HepG2 (cell line): ENCODE measurements at regions not wholly inside any gene's neighbourhood (a gene's known extent, or its start where the extent isn't known, plus 50 kb on each side); places are given as distances from the start of the nearest gene placed in this dataset.

Experiments
- ATAC-seq: fragments of 200-7000 bp; cut with Tn5 transposase; 3 replicates; pipeline ENCODE4 v1.9.1; 2020; ENCODE audit warnings: mild to moderate bottlenecking, moderate library complexity
- BruUV-seq: library from RNA; stranded (reverse); fragments of 400-500 nt; replicated peaks from 2 replicates; lab custom pipeline; 2021; lab: Mats Ljungman, UMichigan
- CTCF ChIA-PET: fragments of 300-600 bp; formaldehyde crosslinking; extraction: SDS; loops from one replicate; lab custom pipeline; 2021; ENCODE audit warnings: low total read pairs, inconsistent platforms, low intra/inter-chr PET ratio; lab: Yijun Ruan, JAX
- POLR2A ChIA-PET: fragments of 350-600 bp; sonication (Branson Sonifier 250); formaldehyde crosslinking; loops from one replicate; lab custom pipeline; 2020; ENCODE audit warnings: antibody characterized with exemption, inconsistent platforms; lab: Yijun Ruan, JAX
- DNase-seq: peaks from one replicate; pipeline ENCODE4 v3.0.0-alpha.2; 2015; ENCODE audit warnings: low spot score
- FAIRE-seq: peaks from 3 replicates; lab custom pipeline; 2011; peaks lifted over from hg19 to GRCh38; lab: Jason Lieb, UNC
- H2AFZ ChIP-seq: one replicate; pipeline ENCODE4 v1.6.1; 2011; ENCODE audit warnings: low read length, inconsistent platforms
- H3K27ac ChIP-seq: fragments of 300-600 bp; 3 replicates; pipeline ENCODE4 v1.8.0; 2011; ENCODE audit warnings: mixed run types, mild to moderate bottlenecking, mixed read lengths, low read length, inconsistent platforms; ENCODE audit not compliant: insufficient read depth; ENCODE audit errors: extremely low read length
- H3K27me3 ChIP-seq, 2 experiments: fragments of 200-600 bp in 1 of 2; 2 replicates in 1 of 2; 3 replicates in 1 of 2; pipeline versions ENCODE4 v1.6.0 to v1.8.0; 2011; ENCODE audit warnings: low read length in 2 of 2, mild to moderate bottlenecking in 2 of 2, moderate library complexity in 2 of 2, inconsistent platforms in 1 of 2; ENCODE audit not compliant: insufficient read depth in 2 of 2, control insufficient read depth in 1 of 2
- H3K36me3 ChIP-seq, 2 experiments: fragments of 200-600 bp in 1 of 2; replicated peaks in 1 of 2; 2 replicates in 1 of 2; 3 replicates in 1 of 2; pipeline versions ENCODE4 v1.5.1 to v1.8.0; 2011; ENCODE audit warnings: low read length in 2 of 2, inconsistent platforms in 1 of 2; ENCODE audit not compliant: insufficient read depth in 2 of 2, control insufficient read depth in 1 of 2
- H3K4me1 ChIP-seq: 2 replicates; pipeline ENCODE4 v1.5.1; 2012; ENCODE audit warnings: low read length, inconsistent platforms; ENCODE audit not compliant: insufficient read depth
- H3K4me2 ChIP-seq: 2 replicates; pipeline ENCODE4 v1.6.0; 2011; ENCODE audit warnings: low read depth, low read length, inconsistent platforms
- H3K4me3 ChIP-seq, 3 experiments: fragments of 200-600 bp in 1 of 3; sonication (generic), shearing (Covaris generic) in 1 of 3; replicated peaks in 1 of 3; 2 replicates each; pipeline ENCODE4 v1.5.1; 2011 to 2016; ENCODE audit warnings: low read length in 3 of 3, inconsistent platforms in 2 of 3, low read depth in 2 of 3, mild to moderate bottlenecking in 2 of 3, control low read depth in 1 of 3, mixed read lengths in 1 of 3; ENCODE audit not compliant: insufficient read depth in 1 of 3
- H3K79me2 ChIP-seq: one replicate; pipeline ENCODE4 v1.6.1; 2011; ENCODE audit warnings: low read length, inconsistent platforms; ENCODE audit not compliant: insufficient read depth
- H3K9ac ChIP-seq: 2 replicates; pipeline ENCODE4 v1.6.0; 2011; ENCODE audit warnings: mild to moderate bottlenecking, low read depth, low read length, inconsistent platforms; ENCODE audit not compliant: insufficient read depth
- H3K9me3 ChIP-seq: 2 replicates; pipeline ENCODE4 v1.5.1; 2012; ENCODE audit warnings: mild to moderate bottlenecking, low read length
- H4K20me1 ChIP-seq: 2 replicates; pipeline ENCODE4 v1.6.0; 2011; ENCODE audit warnings: inconsistent platforms, mild to moderate bottlenecking, low read length, moderate library complexity; ENCODE audit not compliant: insufficient read depth
- EZH2 ChIP-seq: conservative IDR thresholded peaks from 2 replicates; pipeline ENCODE4 v1.6.1; 2012; ENCODE audit warnings: mild to moderate bottlenecking, low read depth, low read length, moderate library complexity
- GRHL1 ChIP-seq: sonication (generic); formaldehyde crosslinking; conservative IDR thresholded peaks from 2 replicates; pipeline ENCODE4 v1.8.0; 2022; ENCODE audit warnings: missing genetic modification reagents
- HNF1B ChIP-seq: sonication (generic); formaldehyde crosslinking; IDR thresholded peaks from 2 replicates; pipeline ENCODE4 v1.5.1; 2020; ENCODE audit warnings: mild to moderate bottlenecking, moderate library complexity, missing genetic modification reagents
- KAT8 ChIP-seq: IDR thresholded peaks from 2 replicates; pipeline ENCODE4 v1.6.1; 2016; ENCODE audit warnings: missing genetic modification reagents, missing compliant biosample characterization
- KDM4B ChIP-seq: sonication (generic); formaldehyde crosslinking; IDR thresholded peaks from 2 replicates; pipeline ENCODE4 v1.4.0; 2020; ENCODE audit warnings: missing genetic modification reagents
- NRL ChIP-seq: sonication (generic); formaldehyde crosslinking; IDR thresholded peaks from 2 replicates; pipeline ENCODE4 v1.5.0; 2020; ENCODE audit warnings: missing genetic modification reagents, mild to moderate bottlenecking, moderate library complexity, borderline replicate concordance
- SAP130 ChIP-seq: IDR thresholded peaks from 2 replicates; pipeline ENCODE4 v1.6.1; 2016; ENCODE audit warnings: low read depth
- U2AF1 ChIP-seq: fragments of 200-400 bp; formaldehyde crosslinking; optimal IDR thresholded peaks from 2 replicates; pipeline ENCODE3; 2017; ENCODE audit warnings: mild to moderate bottlenecking, low read depth, low read length
- ZNF20 ChIP-seq: sonication (generic); formaldehyde crosslinking; IDR thresholded peaks from 2 replicates; pipeline ENCODE4 v1.4.0; 2020; ENCODE audit warnings: mild to moderate bottlenecking, moderate library complexity, missing genetic modification reagents
- ZNF207 ChIP-seq: fragments of 450-650 bp; IDR thresholded peaks from 2 replicates; pipeline ENCODE4 v1.6.1; 2016; ENCODE audit warnings: antibody characterized with exemption, borderline replicate concordance
- ZNF33A ChIP-seq: sonication (generic); formaldehyde crosslinking; IDR thresholded peaks from 2 replicates; pipeline ENCODE4 v1.5.1; 2020; ENCODE audit warnings: missing genetic modification reagents, mild to moderate bottlenecking, moderate library complexity, borderline replicate concordance
- ZNF567 ChIP-seq: sonication (generic); formaldehyde crosslinking; IDR thresholded peaks from 2 replicates; pipeline ENCODE4 v1.8.1; 2023; ENCODE audit warnings: mild to moderate bottlenecking, missing genetic modification reagents, borderline replicate concordance
- ZNF660 ChIP-seq: sonication (generic); formaldehyde crosslinking; IDR thresholded peaks from 2 replicates; pipeline ENCODE4 v1.5.1; 2020; ENCODE audit warnings: mild to moderate bottlenecking, low read depth, missing genetic modification reagents, borderline replicate concordance
- WGBS: methylation state at CpG from one replicate; pipeline ENCODE4 v1.1.6; 2017; ENCODE audit warnings: low lambda C conversion rate; 5-methylcytosine and 5-hydroxymethylcytosine counted together
- in situ Hi-C: cut with HindIII; loops from 2 replicates; pipeline ENCODE4 v1.10.0; 2017; ENCODE audit warnings: low pct_unique_long_range_greater_than_20kb; ENCODE audit not compliant: extremely low pct_ligation_motif_present
- intact Hi-C: fragments of 100-400 bp; cut with micrococcal nuclease; formaldehyde crosslinking; loops from one replicate; pipeline ENCODE4 v1.10.0; 2022; ENCODE audit not compliant: unreplicated experiment

- POLR2A ChIA-PET, result interaction anchor here (0.7 to 2.6 kb wide), 13 partner anchors 7 to 382 kb away, joined by 3 to 24 read pairs (median 4); no protein-coding TSS in a partner anchor
- DNase-seq (no peak), FAIRE-seq (no peak), ATAC-seq (no peak)
- no peaks in the 10 kb centered on the region; a peak in 1 of 5 replicates for H3K27me3 ChIP-seq
- TF ChIP-seq U2AF1 (peak; percentile 2), HNF1B (no peak), KDM4B (CRISPR knock-in tag) (0 out of 2 replicates have a peak, but pooled peaks have one; percentile 2)
- H3K4me2 ChIP-seq, result peak overlapping the region; percentile 89
- WGBS, result 6% methylated on average over 1 of the region's 1 CpG
- no peaks in the 10 kb centered on the region for H3K9me3 ChIP-seq
- H3K9ac ChIP-seq, result peak overlapping the region; percentile 99
- BruUV-seq, result no TSS peak
- H3K4me1 ChIP-seq, result peaks cover 51% of the 10 kb centered on the region
- CTCF ChIA-PET, result interaction anchor here (1.0 to 1.6 kb wide), 2 partner anchors 53 to 191 kb away, joined by 3 read pairs; no protein-coding TSS in a partner anchor
- peak overlapping the region; percentile 99 for H3K27ac ChIP-seq
- peaks cover 17% of the 10 kb centered on the region for H3K79me2 ChIP-seq
- intact Hi-C loops, result loop anchor here (1.0 to 10.0 kb wide), 4 partner anchors 53 to 258 kb away; no protein-coding TSS in a partner anchor
- H3K36me3 ChIP-seq, result no peaks in the 10 kb centered on the region
- no peak overlapping the region for H2AFZ ChIP-seq
- H4K20me1 ChIP-seq, result no peaks in the 10 kb centered on the region
- in situ Hi-C loops, result no loop called here
- peak overlapping the region; percentile 53 to 80 (median 67); a peak in 5 of 6 replicates for H3K4me3 ChIP-seq
Observed at GRCh38 chr10:28938745-28939144, 261.4 kb downstream of the BAMBI start.

GRCh38 chr10:28939281-28940157 lies 262.2 kb downstream of the BAMBI start:
- H3K9me3 ChIP-seq, result no peaks in the 10 kb centered on the region
- H3K4me2 ChIP-seq, result peak overlapping the region; percentile 89
- H3K9ac ChIP-seq, result peak overlapping the region; percentile 99
- intact Hi-C loops (loop anchor here (1.0 to 10.0 kb wide), 6 partner anchors 10 to 379 kb away; no protein-coding TSS in a partner anchor), in situ Hi-C loops (no loop called here)
- H3K27ac ChIP-seq, result peak overlapping the region; percentile 99
- ATAC-seq, result peak; percentile 97
- H2AFZ ChIP-seq, result no peak overlapping the region
- no peaks in the 10 kb centered on the region; a peak in 1 of 5 replicates for H3K27me3 ChIP-seq
- peaks cover 17% of the 10 kb centered on the region for H3K79me2 ChIP-seq
- peak overlapping the region; percentile 53 to 80 (median 67) for H3K4me3 ChIP-seq
- H3K36me3 ChIP-seq, result no peaks in the 10 kb centered on the region
- TSS peak; percentile 79 for BruUV-seq
- WGBS, result 0% methylated on average over 19 of the region's 29 CpGs
- CTCF ChIA-PET, result interaction anchor here (1.0 to 1.6 kb wide), 3 partner anchors 52 to 190 kb away, joined by 3 to 6 read pairs (median 3); no protein-coding TSS in a partner anchor
- H3K4me1 ChIP-seq, result peaks cover 56% of the 10 kb centered on the region
- POLR2A ChIA-PET, result interaction anchor here (0.7 to 2.6 kb wide), 18 partner anchors 8 to 389 kb away, joined by 3 to 24 read pairs (median 4); no protein-coding TSS in a partner anchor
- no peaks in the 10 kb centered on the region for H4K20me1 ChIP-seq
- peak; percentile 80 for FAIRE-seq
- DNase-seq, result peak; percentile 100
- 0 out of 2 replicates have a peak, but pooled peaks have one; percentile 49 for TF ChIP-seq KAT8 (CRISPR knock-in tag)
- TF ChIP-seq NRL (CRISPR knock-in tag), result no peak
- TF ChIP-seq ZNF20 (CRISPR knock-in tag), result 0 out of 2 replicates have a peak, but pooled peaks have one; percentile 27
- TF ChIP-seq ZNF207, result no peak
- TF ChIP-seq EZH2, result no peak
- TF ChIP-seq ZNF567 (CRISPR knock-in tag), result no peak
- no peak for TF ChIP-seq ZNF33A (CRISPR knock-in tag)
- no peak for TF ChIP-seq ZNF660 (CRISPR knock-in tag)
- TF ChIP-seq GRHL1, result no peak
- peak; percentile 88 for TF ChIP-seq SAP130
